Panc1 (cell line): ENCODE measurements at regions not wholly inside any gene's neighbourhood (a gene's known extent, or its start where the extent isn't known, plus 50 kb on each side); places are given as distances from the start of the nearest gene placed in this dataset.

Experiments used
- ATAC-seq: fragments of 200-7000 bp; cut with Tn5 transposase; 2 replicates; pipeline ENCODE4 v1.9.1; 2020; ENCODE audit warnings: mild to moderate bottlenecking, moderate library complexity
- BruUV-seq: library from RNA; stranded (reverse); fragments of 400-500 nt; replicated peaks from 2 replicates; lab custom pipeline; 2021; lab: Mats Ljungman, UMichigan
- CTCF ChIA-PET: fragments of 300-600 bp; sonication (Branson Sonifier 250); formaldehyde crosslinking; loops from one replicate; lab custom pipeline; 2022; ENCODE audit warnings: antibody characterized with exemption; lab: Charles Lee
- POLR2A ChIA-PET: fragments of 300-600 bp; sonication (Branson Sonifier 250); formaldehyde crosslinking; loops from one replicate; lab custom pipeline; 2022; ENCODE audit warnings: antibody characterized with exemption; lab: Charles Lee
- DNase-seq: peaks from one replicate; pipeline ENCODE4 v3.0.0-alpha.2; 2010; ENCODE audit warnings: low read depth, low spot score
- H3K27ac ChIP-seq: 2 replicates; pipeline ENCODE4 v1.5.1; 2011; ENCODE audit warnings: mild to moderate bottlenecking, low read length, inconsistent platforms
- H3K27me3 ChIP-seq: fragments of 200-500 bp; sonication (Bioruptor generic); 2 replicates; pipeline ENCODE4 v1.6.0; 2014; ENCODE audit warnings: low read length, inconsistent platforms; ENCODE audit not compliant: control insufficient read depth, insufficient read depth
- H3K36me3 ChIP-seq: fragments of 200-500 bp; sonication (Bioruptor generic); 2 replicates; pipeline ENCODE4 v1.5.1; 2014; ENCODE audit warnings: inconsistent platforms, mild to moderate bottlenecking, low read length, moderate library complexity; ENCODE audit not compliant: control insufficient read depth, insufficient read depth
- H3K4me1 ChIP-seq: 2 replicates; pipeline ENCODE4 v1.5.1; 2011; ENCODE audit warnings: inconsistent platforms, mild to moderate bottlenecking, low read length, moderate library complexity; ENCODE audit not compliant: control insufficient read depth, insufficient read depth
- H3K4me3 ChIP-seq, 2 experiments: 2 replicates each; pipeline ENCODE4 v1.5.1; 2011 to 2012; ENCODE audit warnings: low read depth in 2 of 2, low read length in 2 of 2, mild to moderate bottlenecking in 2 of 2, inconsistent platforms in 1 of 2, moderate library complexity in 1 of 2
- H3K9me3 ChIP-seq: fragments of 200-500 bp; sonication (Bioruptor generic); 2 replicates; pipeline ENCODE4 v1.5.1; 2014; ENCODE audit warnings: low read depth, mild to moderate bottlenecking, inconsistent platforms, low read length, moderate library complexity; ENCODE audit not compliant: control insufficient read depth, insufficient read depth
- CTCF ChIP-seq: fragments of 450-650 bp; IDR thresholded peaks from 2 replicates; pipeline ENCODE4 v1.5.1; 2017; ENCODE audit warnings: mild to moderate bottlenecking
- POLR2AphosphoS5 ChIP-seq: IDR thresholded peaks from 2 replicates; pipeline ENCODE4 v1.6.1; 2012; ENCODE audit warnings: mild to moderate bottlenecking, low read depth, low read length, moderate library complexity
- SIN3A ChIP-seq: IDR thresholded peaks from 2 replicates; pipeline ENCODE4 v1.6.1; 2012; ENCODE audit warnings: low read depth, mild to moderate bottlenecking, low read length, moderate library complexity, borderline replicate concordance; ENCODE audit not compliant: insufficient read depth
- TCF7L2 ChIP-seq: IDR thresholded peaks from 2 replicates; pipeline ENCODE4 v1.6.1; 2011; ENCODE audit warnings: mild to moderate bottlenecking, low read depth, low read length, inconsistent platforms
- in situ Hi-C: cut with HindIII; loops from 2 replicates; pipeline ENCODE4 v1.10.0; 2016; ENCODE audit warnings: low sequenced_read_pairs, low pct_unique_long_range_greater_than_20kb
- intact Hi-C: fragments of 100-400 bp; cut with micrococcal nuclease; formaldehyde crosslinking; loops from one replicate; pipeline ENCODE4 v1.10.0; 2022; ENCODE audit not compliant: unreplicated experiment
- TF ChIP-seq, protein P1 (sequence below), 2 experiments: IDR thresholded peaks; 2 replicates each; pipeline ENCODE4 v1.6.1; 2011 to 2012; ENCODE audit warnings: low read depth in 2 of 2, control low read depth in 1 of 2, low read length in 1 of 2, mild to moderate bottlenecking in 1 of 2, moderate library complexity in 1 of 2; ENCODE audit not compliant: insufficient read depth in 1 of 2

DNA sequence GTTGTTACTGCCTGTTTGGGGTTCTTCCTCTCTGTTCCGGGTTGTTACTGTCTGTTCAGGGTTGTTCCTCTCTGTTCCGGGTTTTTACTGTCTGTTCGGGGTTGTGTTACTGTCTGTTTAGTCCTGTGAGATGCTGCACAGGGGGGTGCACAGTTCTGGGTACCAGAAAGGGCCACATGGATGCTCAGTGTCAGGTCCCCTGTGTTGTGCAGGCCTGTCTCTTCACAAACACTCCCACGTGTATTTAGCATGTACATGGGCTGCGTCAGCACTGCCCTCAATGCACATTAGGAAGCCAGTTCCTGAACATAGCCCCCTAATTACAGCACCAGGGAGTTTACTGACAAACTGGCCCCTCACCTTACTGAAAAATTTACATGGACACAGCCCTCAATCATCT, 118.5 kb downstream of the DLL1 start:
- DNase-seq = no peak
- H3K36me3 ChIP-seq = no peaks in the 10 kb centered on the region
- CTCF ChIA-PET = no interaction called here
- no peak overlapping the region for H3K4me3 ChIP-seq
- in situ Hi-C loops (no loop called here), intact Hi-C loops (no loop called here)
- POLR2A ChIA-PET = no interaction called here
- BruUV-seq = no TSS peak
- ATAC-seq = no peak
- H3K27ac ChIP-seq = no peak overlapping the region
- peaks cover 6% of the 10 kb centered on the region for H3K27me3 ChIP-seq
- H3K9me3 ChIP-seq = no peaks in the 10 kb centered on the region
- peaks cover 7% of the 10 kb centered on the region for H3K4me1 ChIP-seq
- no peak for TF ChIP-seq CTCF
- no peak for TF ChIP-seq POLR2AphosphoS5
- TF ChIP-seq SIN3A = no peak
- TF ChIP-seq, protein P1, sequence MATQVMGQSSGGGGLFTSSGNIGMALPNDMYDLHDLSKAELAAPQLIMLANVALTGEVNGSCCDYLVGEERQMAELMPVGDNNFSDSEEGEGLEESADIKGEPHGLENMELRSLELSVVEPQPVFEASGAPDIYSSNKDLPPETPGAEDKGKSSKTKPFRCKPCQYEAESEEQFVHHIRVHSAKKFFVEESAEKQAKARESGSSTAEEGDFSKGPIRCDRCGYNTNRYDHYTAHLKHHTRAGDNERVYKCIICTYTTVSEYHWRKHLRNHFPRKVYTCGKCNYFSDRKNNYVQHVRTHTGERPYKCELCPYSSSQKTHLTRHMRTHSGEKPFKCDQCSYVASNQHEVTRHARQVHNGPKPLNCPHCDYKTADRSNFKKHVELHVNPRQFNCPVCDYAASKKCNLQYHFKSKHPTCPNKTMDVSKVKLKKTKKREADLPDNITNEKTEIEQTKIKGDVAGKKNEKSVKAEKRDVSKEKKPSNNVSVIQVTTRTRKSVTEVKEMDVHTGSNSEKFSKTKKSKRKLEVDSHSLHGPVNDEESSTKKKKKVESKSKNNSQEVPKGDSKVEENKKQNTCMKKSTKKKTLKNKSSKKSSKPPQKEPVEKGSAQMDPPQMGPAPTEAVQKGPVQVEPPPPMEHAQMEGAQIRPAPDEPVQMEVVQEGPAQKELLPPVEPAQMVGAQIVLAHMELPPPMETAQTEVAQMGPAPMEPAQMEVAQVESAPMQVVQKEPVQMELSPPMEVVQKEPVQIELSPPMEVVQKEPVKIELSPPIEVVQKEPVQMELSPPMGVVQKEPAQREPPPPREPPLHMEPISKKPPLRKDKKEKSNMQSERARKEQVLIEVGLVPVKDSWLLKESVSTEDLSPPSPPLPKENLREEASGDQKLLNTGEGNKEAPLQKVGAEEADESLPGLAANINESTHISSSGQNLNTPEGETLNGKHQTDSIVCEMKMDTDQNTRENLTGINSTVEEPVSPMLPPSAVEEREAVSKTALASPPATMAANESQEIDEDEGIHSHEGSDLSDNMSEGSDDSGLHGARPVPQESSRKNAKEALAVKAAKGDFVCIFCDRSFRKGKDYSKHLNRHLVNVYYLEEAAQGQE (IDR thresholded peaks at IDR 0.05; ENCODE audit: insufficient read depth in 1 of 2, low read depth in 2 of 2, low read length in 1 of 2) = no peak
- TF ChIP-seq TCF7L2 = no peak

GRCh38 chr6:170167657-170168159, 123.2 kb downstream of the DLL1 start:
- intact Hi-C loops = no loop called here
- peaks cover 9% of the 10 kb centered on the region for H3K27me3 ChIP-seq
- ChIA-PET POLR2A (no interaction called here), CTCF (no interaction called here)
- BruUV-seq = no TSS peak
- H3K4me3 ChIP-seq = no peak overlapping the region
- DNase-seq (no peak), ATAC-seq (no peak; the same call in 1 of the 2 replicates)
- no peak overlapping the region for H3K27ac ChIP-seq
- no peaks in the 10 kb centered on the region for H3K36me3 ChIP-seq
- H3K9me3 ChIP-seq = no peaks in the 10 kb centered on the region
- in situ Hi-C loops = no loop called here
- TF ChIP-seq TCF7L2 (no peak), SIN3A (no peak), POLR2AphosphoS5 (no peak), CTCF (no peak)
- TF ChIP-seq, protein P1 (IDR thresholded peaks at IDR 0.05; ENCODE audit: insufficient read depth in 1 of 2, low read depth in 2 of 2, low read length in 1 of 2) = no peak
- H3K4me1 ChIP-seq = no peaks in the 10 kb centered on the region; the same call in 1 of the 2 replicates
